Inflammatory macrophage treated with lipopolysaccharide for 1 hour (primary cell): ENCODE measurements at regions not wholly inside any gene's neighbourhood (a gene's known extent, or its start where the extent isn't known, plus 50 kb on each side); places are given as distances from the start of the nearest gene placed in this dataset.

Experiments used
- DNase-seq, 2 donors: peaks; one replicate each; pipeline ENCODE4 v3.0.0-alpha.2; 2020 to 2022

DNA sequence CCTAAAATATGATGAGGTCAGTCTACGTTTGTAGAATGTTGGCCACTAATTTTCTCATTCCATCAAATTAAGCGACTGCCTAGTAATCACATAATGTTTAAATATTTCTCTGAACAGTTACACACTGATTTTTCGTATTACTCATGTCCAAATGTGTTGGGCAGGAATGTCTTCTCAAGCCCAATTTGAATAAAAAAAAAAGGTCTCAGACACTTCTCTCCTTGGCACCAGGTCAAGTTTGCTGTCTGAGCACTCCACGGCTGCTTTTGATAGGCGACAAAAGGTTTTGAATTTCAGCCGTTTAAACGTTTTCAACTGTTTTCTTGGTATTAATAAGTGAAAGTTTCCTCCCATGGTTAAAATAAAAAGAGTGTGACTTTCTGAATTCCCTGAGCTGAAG lies 542.1 kb downstream of the IRX1 start:
- no peak for DNase-seq

DNA sequence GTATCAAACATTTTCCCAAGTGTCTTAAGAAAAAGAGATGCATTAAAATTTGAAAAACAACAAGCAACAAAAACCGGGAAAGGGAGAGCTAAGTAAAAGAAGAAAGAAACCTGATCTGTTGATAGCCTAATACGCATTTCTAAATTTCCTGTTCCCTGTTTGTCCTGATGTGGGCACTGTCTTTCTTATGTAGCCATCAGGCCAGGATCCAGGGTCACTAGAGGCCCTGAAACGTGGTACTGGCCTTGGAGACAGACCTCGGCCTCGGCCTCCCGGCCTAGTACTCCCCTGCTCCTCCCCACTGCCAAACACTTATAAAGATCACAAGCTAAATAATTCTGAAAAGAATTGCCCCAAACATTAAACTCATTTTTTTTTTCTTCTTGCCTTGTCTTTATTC lies 547.2 kb downstream of the IRX1 start:
- no peak for DNase-seq

GRCh38 chr5:4144411-4145007 lies 548.9 kb downstream of the IRX1 start:
- DNase-seq, result no peak

- no peak for DNase-seq
These were observed 549.9 kb downstream of the IRX1 start for GRCh38 chr5:4145511-4145910.

DNA sequence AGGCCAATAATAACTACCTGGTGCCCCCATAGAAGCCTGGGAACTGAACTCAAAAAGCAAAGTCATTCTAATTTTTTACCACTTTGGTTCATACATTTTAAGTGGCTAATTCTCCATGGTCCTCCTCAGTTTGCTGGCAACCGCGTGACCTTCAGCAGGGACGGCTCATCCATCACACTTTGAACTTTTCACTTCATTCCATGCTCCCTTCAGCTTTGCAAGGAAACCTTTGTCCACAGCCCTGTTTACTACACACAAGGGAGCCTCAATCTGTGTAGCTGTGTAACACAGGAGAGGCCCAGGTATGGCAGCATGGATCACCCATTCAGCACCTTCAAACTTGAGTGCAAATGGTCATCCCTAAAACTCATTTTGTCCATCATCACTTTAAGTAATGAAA lies 552.4 kb downstream of the IRX1 start:
- no peak for DNase-seq

DNA sequence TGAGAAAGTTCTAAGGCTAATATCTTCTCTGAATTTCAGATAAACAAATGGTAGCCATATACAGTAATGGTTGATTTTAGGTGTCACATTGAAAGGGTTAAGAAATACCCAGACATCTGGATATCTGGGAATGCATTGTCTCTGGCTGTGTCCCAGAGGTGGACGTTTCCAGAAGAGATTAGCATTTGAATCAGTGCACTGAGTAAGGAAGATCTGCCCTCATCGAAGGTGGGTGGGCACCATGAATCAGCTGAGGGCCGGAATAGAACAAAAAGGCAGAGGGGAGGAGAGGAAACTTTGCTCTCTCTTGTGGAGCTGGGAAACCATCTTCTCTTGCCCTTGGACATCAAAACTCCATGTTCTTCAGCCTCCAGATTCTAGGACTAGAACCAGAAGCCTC lies 554.4 kb downstream of the IRX1 start:
- no peak for DNase-seq

- DNase-seq, result no peak
These were observed 560.5 kb downstream of the IRX1 start for GRCh38 chr5:4156153-4156552.

DNA sequence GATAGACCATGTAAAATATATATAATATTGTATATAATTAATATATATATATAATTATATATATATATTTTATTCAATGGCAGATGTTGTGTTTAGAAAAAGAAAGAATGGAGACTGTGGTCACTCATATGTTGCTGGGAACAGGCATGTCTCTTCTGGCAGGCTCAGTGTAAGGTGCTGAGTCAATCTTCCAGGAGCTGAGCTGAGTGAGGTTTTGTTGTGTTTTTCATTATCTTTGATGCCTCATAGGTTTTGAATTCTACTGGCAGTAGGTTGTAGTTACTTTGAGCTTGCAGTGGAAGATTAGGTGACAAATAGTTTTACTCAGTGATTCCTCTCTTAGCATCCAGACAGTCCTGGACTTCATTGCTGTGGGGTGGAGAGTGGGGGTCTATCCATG lies 561.3 kb downstream of the IRX1 start:
- DNase-seq, result no peak

DNA sequence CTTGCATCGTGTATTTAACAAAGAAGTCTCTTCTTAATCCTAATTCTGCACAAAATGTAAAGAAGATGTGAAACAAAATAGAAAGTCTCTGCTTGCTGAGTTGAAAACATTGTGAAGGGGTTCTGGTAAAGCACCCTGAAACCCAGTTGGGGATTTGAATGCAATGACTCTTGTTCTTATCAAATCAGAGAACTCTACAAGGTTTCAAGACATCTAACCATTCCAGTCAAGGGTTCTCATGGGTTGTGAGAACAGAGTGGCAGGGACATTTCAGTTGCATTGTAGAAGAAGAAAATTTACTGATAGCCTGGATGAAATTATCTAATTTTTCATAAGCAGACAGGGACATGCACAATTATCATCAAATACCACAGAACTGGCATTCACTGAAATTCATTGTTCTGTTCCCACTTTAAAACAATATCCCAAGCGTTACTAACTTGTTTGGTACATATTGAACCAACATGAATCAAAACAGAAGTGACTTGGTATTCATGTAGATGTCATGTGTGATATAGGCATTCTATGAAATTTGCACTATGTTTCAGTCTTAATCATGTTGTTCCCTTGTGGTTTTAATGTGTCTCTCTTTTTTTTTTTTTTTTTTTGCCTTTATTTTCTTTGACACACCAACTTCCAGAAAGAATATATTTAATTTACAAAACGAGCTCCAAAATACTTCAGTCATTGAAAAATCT lies 563.3 kb downstream of the IRX1 start:
- no peak for DNase-seq

GRCh38 chr5:4159681-4160080 lies 564.0 kb downstream of the IRX1 start:
- no peak for DNase-seq

DNA sequence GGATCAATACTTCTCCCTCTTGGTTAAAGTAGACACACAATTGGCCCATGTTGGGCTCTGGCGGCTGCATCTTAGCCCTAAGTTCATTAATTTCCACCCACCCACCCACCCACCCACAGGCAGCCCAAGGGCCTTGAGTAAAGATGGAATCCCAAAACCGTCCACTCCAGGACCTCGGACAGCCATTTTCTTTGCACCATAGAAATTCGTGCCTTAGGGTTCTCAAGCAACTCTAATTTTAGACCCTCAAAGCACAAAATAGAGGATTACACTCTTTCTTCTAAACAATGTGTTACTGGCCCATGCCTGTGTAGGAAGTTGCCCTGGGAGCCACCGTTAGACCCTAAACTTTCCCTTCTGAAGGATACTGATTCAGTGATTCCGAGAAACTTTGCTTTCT lies 568.5 kb downstream of the IRX1 start:
- no peak for DNase-seq

DNA sequence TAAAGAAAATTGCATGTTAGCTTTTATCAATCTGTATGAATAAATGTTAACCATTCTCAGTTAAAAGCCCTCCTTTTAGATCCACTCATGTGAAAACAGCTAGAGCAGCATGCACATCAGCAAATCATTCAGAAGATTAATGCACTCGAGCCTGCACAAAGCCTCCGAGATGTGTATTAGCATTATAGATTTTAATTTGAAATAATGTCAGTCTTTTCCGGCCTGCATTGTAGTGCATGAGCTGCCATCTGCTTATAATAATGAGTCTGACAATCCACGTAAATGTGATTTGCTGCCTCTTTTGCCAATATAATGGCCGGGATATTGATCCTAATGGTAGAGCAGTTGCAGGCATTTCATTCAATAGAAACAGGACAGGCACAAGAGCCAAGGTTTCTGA lies 585.1 kb downstream of the IRX1 start:
- DNase-seq, result no peak

DNA sequence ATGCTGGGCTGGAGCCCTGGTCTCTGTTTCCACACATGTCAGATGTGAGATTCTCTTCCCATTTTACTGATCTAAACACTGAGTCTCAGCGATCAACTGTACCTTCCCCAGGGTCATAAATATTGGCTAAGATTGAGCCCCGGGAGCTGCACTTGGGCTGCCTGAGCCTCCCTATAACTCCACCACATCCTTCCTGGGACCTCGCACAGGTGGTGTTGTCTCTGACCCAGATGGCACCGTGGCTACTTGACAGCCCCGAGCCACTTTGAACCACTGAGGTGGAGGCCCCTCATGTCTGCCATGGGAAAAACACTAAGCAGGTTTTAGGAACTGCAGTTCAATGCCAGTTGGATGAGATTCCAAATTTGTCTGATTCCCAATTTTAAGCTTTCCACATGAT lies 586.5 kb downstream of the IRX1 start:
- DNase-seq, result no peak

- DNase-seq, result no peak
These were observed 589.5 kb downstream of the IRX1 start for GRCh38 chr5:4185127-4185526.

GRCh38 chr5:4188704-4189103 lies 593.1 kb downstream of the IRX1 start:
- no peak for DNase-seq

- no peak for DNase-seq
These were observed 593.7 kb downstream of the IRX1 start for GRCh38 chr5:4189317-4189716.

DNA sequence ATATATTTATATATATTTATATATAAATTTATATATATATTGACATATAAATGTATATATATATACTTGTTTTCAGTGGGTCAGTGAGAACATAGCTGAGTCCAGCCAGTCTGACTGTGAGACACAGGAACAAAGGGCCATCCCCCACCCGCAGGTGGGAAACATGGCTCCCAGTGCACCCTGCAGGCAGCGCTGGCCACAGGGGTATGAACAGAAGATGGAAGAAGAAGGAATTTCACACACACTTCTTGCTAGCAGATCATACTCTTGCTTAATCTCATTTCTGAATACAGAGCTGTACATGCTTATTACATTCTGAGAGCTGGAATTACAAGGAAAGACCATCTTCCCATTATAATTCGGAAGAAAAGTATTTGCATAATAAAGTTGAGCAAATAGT lies 595.4 kb downstream of the IRX1 start:
- no peak for DNase-seq

DNA sequence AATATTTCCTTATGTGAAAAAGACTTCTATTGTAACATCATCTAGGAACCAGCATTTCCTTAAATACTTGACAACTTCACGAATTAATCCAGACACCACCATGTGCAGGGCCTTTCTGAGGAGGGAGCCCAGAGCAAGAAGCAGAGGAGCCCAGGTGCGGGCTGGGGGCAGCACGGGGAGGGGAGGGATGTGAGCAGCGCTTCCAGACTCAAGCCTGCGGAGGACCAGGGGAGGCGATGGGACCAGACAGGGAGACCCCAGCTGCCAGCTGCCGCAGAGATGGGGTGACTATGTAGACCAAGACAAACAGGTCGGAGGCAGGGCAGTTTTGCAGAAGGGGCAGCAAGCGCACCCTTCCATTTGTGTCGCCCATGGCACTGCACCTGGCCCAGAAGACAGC lies 596.1 kb downstream of the IRX1 start:
- DNase-seq, result no peak

GRCh38 chr5:4192111-4192510 lies 596.5 kb downstream of the IRX1 start:
- DNase-seq, result no peak

DNA sequence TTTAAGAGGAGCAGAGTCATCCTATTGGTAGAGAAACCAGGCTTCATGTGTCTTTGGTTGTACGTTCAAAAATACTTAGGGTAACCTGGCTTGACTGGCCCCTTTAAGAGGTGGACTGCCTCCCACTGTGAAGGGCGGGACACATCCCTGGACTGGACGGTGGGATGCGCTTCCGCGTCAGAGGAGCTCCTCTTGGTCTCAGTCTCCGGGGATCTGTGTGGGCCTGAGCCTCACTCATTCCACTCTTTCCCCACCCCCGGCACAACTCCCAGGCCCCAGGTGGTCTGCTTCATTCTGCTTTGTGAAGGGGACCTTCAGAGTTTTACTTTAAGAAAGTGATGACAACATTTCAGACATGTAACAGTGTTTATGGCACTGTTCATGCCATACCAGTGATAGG lies 601.1 kb downstream of the IRX1 start:
- no peak for DNase-seq

DNA sequence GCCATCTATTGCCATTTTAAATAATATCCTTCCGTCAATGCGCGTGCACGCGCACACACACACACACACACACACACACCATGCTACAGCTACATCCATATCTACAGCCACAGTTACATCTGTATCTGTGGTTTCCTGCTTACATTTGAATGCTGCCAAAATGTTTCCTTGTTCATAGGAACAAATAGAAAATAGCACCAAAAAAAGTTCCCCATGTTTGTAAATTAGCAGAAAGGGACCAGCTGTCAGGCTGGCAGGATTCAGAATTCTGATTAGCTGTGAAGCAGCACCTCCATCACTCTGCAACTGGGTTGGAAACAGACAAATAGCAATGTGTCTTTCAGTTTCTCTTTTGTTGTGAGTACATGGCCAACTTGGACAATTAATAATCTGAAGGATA lies 601.5 kb downstream of the IRX1 start:
- no peak for DNase-seq

- no peak for DNase-seq
These were observed 602.8 kb downstream of the IRX1 start for GRCh38 chr5:4198461-4198860.

DNA sequence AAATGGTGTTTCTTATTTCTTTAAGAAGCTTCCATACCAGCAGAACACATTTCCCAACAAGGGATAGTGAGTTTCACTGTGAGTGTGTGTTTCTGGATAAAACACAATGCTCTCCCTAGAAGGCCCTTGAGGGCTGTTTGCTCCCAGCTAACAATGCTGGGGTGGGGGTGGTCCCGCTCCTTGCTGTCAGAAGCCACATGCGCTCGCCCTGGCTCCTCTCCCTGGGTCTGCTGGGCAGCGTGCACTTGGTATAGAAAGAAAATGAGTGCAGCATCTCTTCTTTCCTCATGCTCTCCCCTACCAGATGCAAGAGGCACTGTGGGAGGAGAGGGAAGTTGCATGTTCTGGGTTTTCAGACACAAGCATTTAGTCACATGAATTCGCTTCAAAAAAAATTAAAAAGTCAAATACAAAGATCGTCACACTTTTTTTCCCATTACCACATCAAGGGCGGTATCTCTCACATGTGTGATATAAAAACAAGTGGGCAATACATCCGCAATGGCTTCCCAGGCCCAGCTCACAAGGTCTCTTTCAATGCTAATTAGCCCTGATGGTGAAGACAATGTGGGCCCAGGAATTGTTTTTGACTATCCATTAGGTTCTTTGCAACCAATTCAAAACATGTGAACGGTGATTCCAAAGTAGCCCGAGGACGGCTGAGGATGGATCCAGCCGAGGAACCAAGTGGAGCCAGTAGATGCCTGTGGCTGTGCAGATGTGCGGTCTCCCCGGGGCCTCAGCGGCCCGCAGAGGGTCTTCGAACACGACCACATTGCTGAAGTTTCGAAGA lies 603.6 kb downstream of the IRX1 start:
- no peak for DNase-seq

- no peak for DNase-seq
These were observed 607.5 kb downstream of the IRX1 start for GRCh38 chr5:4203146-4203545.
